ENCODE measurements at regions not wholly inside any gene's neighbourhood (a gene's known extent, or its start where the extent isn't known, plus 50 kb on each side); places are given as distances from the start of the nearest gene placed in this dataset.

DNA sequence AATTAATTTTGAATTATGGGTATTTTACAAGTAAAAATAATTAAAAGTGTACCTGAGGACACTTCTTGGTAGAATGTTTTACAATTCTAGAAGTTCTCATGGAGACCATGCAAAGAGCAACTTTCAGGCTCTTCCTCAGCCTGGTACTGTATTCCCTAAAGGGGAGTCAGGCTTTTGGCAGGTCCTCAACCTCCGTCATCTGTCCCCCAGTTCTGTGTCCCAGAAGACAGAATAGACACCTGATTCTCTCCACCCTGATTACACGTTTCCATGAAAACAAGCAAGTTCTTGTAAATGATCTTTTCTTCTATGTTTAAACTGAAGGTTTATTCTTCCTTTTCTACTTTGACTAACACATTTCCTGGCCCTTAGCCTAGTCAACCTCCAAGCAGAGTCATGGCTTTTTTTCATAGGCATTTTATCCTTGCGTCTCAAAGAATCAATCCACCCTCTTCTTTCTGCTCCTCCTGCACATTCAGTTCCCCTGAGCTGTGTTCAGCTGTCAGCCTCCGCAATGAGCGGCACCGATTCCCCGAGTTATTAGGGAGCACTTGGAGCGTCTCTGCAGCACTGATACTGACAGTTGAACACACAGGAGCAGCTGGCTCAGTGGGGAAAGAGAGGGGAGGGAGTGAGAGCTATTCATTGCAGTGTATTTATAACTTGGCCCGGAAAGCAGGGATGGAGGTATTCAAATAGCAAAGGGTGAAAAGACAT is 1082.4 kb upstream of the MAP3K7 start:
- TF ChIP-seq, protein P1, sequence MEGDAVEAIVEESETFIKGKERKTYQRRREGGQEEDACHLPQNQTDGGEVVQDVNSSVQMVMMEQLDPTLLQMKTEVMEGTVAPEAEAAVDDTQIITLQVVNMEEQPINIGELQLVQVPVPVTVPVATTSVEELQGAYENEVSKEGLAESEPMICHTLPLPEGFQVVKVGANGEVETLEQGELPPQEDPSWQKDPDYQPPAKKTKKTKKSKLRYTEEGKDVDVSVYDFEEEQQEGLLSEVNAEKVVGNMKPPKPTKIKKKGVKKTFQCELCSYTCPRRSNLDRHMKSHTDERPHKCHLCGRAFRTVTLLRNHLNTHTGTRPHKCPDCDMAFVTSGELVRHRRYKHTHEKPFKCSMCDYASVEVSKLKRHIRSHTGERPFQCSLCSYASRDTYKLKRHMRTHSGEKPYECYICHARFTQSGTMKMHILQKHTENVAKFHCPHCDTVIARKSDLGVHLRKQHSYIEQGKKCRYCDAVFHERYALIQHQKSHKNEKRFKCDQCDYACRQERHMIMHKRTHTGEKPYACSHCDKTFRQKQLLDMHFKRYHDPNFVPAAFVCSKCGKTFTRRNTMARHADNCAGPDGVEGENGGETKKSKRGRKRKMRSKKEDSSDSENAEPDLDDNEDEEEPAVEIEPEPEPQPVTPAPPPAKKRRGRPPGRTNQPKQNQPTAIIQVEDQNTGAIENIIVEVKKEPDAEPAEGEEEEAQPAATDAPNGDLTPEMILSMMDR (IDR thresholded peaks at IDR 0.05), result no peak
- DNase-seq (ENCODE audit: low spot score in 2 of 2), result no peak
- intact Hi-C loops (cut with DNase I; ENCODE audit: low total_unique reads), result no loop called here
- H3K4me3 ChIP-seq (ENCODE audit: low read depth, poor library complexity, severe bottlenecking), result no peak overlapping the region
- WGBS, 2 donors, result 66 to 79% methylated on average over 9 of the region's 9 CpGs

DNA sequence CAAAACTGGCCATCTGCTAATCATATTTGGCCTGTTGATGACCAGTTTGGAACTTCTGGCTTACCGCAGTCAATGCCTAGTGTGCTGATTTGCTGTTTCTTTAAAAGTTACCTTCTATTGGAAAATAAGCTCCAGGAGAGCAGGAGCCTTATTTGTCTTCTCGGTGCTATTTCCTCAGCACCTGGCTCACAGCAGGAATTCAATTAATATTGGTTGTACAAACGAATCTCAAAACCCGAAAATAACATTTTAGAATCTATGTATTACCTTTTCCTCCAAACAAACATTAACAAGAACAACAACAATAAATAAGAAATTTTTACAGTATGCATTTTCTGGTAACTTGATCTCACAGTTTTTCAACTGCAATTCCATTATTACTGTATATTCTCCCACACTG is 1080.7 kb upstream of the MAP3K7 start:
- TF ChIP-seq, protein P1 (IDR thresholded peaks at IDR 0.05), result no peak
- no peak for TF ChIP-seq POLR2A (IDR thresholded peaks at IDR 0.05)
- DNase-seq (ENCODE audit: low spot score in 2 of 2), result no peak
- intact Hi-C loops (cut with DNase I; ENCODE audit: low total_unique reads), result no loop called here
- no peak overlapping the region for H3K4me3 ChIP-seq (ENCODE audit: low read depth, poor library complexity, severe bottlenecking)
- 86 to 88% methylated on average over 4 of the region's 4 CpGs for WGBS, 2 donors

DNA sequence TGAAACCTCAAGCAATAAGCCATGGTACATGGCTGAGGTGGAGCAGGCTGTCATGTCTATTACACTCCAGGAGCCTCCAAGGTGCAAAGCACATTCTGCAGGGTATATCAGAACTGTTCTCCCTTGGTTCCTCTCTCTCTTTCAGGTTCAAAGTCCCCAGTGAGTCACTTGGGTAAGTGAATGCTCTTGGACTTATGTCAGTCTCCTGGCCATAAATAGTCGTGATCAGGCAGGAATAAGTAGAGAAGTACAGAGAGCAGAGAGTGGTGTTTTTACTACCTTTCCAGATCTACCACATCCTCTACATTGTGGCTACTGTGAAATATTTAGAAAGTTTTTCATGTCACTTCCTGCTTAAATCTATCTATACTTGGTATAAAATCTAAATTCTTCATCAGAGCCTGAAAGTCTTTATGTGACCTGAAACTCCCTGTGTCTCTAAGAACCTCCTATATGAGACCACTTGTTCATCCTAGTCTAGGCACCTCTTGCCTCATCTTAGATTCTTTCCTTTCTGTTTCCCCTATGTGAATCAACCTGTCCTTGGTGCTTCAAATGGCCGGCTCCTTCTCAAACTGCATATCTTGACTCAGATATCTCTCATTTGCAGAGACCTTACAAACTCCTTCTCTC is 1077.6 kb upstream of the MAP3K7 start:
- TF ChIP-seq, protein P1 (IDR thresholded peaks at IDR 0.05), result no peak
- no peak for TF ChIP-seq POLR2A (IDR thresholded peaks at IDR 0.05)
- no peak for DNase-seq (ENCODE audit: low spot score in 2 of 2)
- 91% methylated on average over 2 of the region's 2 CpGs for WGBS, 2 donors
- no peak overlapping the region for H3K4me3 ChIP-seq (ENCODE audit: low read depth, poor library complexity, severe bottlenecking)
- intact Hi-C loops (cut with DNase I; ENCODE audit: low total_unique reads), result no loop called here

DNA sequence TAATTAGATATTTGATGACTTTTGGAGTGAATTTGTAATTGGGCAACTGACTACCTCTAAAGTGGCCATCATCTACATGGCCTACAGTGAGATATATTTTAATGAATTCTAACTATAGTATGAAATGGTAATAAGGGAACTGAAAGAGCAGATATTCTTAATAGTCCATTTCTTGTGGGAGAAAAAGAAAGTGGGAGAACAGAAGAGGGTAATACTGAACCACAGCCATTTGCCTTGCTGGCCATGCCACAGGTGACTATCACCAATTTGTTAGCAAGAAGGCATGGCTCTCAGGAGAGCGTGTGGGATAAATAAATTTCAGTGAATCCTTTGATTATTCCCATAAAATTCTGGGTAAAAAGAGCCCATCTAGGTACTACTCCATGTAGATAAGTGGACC is 1074.0 kb upstream of the MAP3K7 start:
- intact Hi-C loops (cut with DNase I; ENCODE audit: low total_unique reads), result no loop called here
- no peak overlapping the region for H3K4me3 ChIP-seq (ENCODE audit: low read depth, poor library complexity, severe bottlenecking)
- DNase-seq (ENCODE audit: low spot score in 2 of 2), result no peak
- TF ChIP-seq, protein P1 (IDR thresholded peaks at IDR 0.05), result no peak
- no peak for TF ChIP-seq POLR2A (IDR thresholded peaks at IDR 0.05)
- WGBS, 2 donors, result 60 to 93% methylated on average over 1 of the region's 1 CpG

DNA sequence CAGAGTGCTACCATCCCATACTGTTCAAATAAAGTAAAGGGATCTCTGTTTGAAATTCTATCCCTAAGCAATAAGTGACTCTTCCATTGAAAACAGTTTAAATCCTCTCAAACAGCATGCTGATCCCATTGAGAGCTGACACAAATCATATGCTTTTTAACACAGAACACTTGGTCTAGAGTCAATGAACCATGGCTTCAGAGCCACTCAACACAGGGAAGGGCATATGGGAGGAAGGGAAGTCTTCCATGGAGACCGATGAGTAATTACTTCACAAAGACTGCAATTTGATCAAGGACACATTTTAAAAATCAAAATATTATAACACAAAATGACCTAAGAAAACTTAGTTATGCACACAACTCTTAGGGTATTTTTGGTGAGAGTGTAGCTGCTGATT is 1073.0 kb upstream of the MAP3K7 start:
- no peak for DNase-seq (ENCODE audit: low spot score in 2 of 2)
- intact Hi-C loops (cut with DNase I; ENCODE audit: low total_unique reads), result no loop called here
- WGBS, 2 donors, result 54 to 63% methylated on average over 1 of the region's 1 CpG

More for the DNA sequence above, 1073.0 kb upstream of the MAP3K7 start:
- H3K4me3 ChIP-seq (ENCODE audit: low read depth, poor library complexity, severe bottlenecking), result no peak overlapping the region
- TF ChIP-seq, protein P1 (IDR thresholded peaks at IDR 0.05), result no peak
- no peak for TF ChIP-seq POLR2A (IDR thresholded peaks at IDR 0.05)
